CD4-positive, alpha-beta T cell treated with Interferon gamma for 1 hour (primary cell): ENCODE measurements at regions not wholly inside any gene's neighbourhood (a gene's known extent, or its start where the extent isn't known, plus 50 kb on each side); places are given as distances from the start of the nearest gene placed in this dataset.
"Not testable (repeated sequence)": the region's sequence is repeated elsewhere in the genome, so short reads cannot be mapped to it uniquely, and the experiment has no call there.

Experiments used
- DNase-seq: peaks from one replicate; pipeline ENCODE4 v3.0.0-alpha.2; 2020

GRCh38 chr3:159280386-159281191 is 478.7 kb downstream of the MFSD1 start:
- DNase-seq: no peak

GRCh38 chr3:159293493-159293892 is 491.6 kb downstream of the MFSD1 start:
- no peak for DNase-seq

GRCh38 chr3:159301961-159302360 is 500.1 kb downstream of the MFSD1 start:
- no peak for DNase-seq

- no peak for DNase-seq
Observed at GRCh38 chr3:159305017-159305416, 503.2 kb downstream of the MFSD1 start.

GRCh38 chr3:159316706-159317105 is 514.9 kb downstream of the MFSD1 start:
- DNase-seq: not testable (repeated sequence)

- no peak for DNase-seq
Observed at GRCh38 chr3:159319156-159319555, 517.3 kb downstream of the MFSD1 start.

- DNase-seq: no peak
Observed at GRCh38 chr3:159322322-159322939, 520.6 kb downstream of the MFSD1 start.

- DNase-seq: no peak
Observed at GRCh38 chr3:159323848-159324247, 522.0 kb downstream of the MFSD1 start.

- no peak for DNase-seq
Observed at GRCh38 chr3:159326998-159327397, 525.1 kb downstream of the MFSD1 start.

- DNase-seq: no peak
Observed at GRCh38 chr3:159332535-159333099, 530.8 kb downstream of the MFSD1 start.

- DNase-seq: no peak
Observed at GRCh38 chr3:159339131-159339530, 537.3 kb downstream of the MFSD1 start.

GRCh38 chr3:159340877-159341500 is 539.1 kb downstream of the MFSD1 start:
- no peak for DNase-seq

GRCh38 chr3:159346271-159346903 is 544.5 kb downstream of the MFSD1 start:
- DNase-seq: no peak

- no peak for DNase-seq
Observed at GRCh38 chr3:159348431-159348830, 546.6 kb downstream of the MFSD1 start.

GRCh38 chr3:159356606-159357005 is 554.8 kb downstream of the MFSD1 start:
- DNase-seq: no peak

GRCh38 chr3:159364511-159364910 is 562.7 kb downstream of the MFSD1 start:
- no peak for DNase-seq

GRCh38 chr3:159366476-159366875 is 564.6 kb downstream of the MFSD1 start:
- no peak for DNase-seq

GRCh38 chr3:159371961-159372360 is 570.1 kb downstream of the MFSD1 start:
- DNase-seq: no peak

GRCh38 chr3:159378396-159379194 is 576.7 kb downstream of the MFSD1 start:
- no peak for DNase-seq

GRCh38 chr3:159380891-159381290 is 579.0 kb downstream of the MFSD1 start:
- DNase-seq: no peak

- DNase-seq: no peak
Observed at GRCh38 chr3:159390656-159391212, 588.9 kb downstream of the MFSD1 start.

- DNase-seq: not testable (repeated sequence)
Observed at GRCh38 chr3:159397683-159398082, 591.0 kb upstream of the IL12A start.
